G401 (cell line): ENCODE measurements at regions not wholly inside any gene's neighbourhood (a gene's known extent, or its start where the extent isn't known, plus 50 kb on each side); places are given as distances from the start of the nearest gene placed in this dataset.

ENCODE experiments used
- DNase-seq: peaks from one replicate; pipeline ENCODE4 v3.0.0-alpha.2; 2015; ENCODE audit warnings: low spot score
- in situ Hi-C: cut with HindIII; loops from 2 replicates; pipeline ENCODE4 v1.10.0; 2016; ENCODE audit warnings: low sequenced_read_pairs, mixed read lengths

DNA sequence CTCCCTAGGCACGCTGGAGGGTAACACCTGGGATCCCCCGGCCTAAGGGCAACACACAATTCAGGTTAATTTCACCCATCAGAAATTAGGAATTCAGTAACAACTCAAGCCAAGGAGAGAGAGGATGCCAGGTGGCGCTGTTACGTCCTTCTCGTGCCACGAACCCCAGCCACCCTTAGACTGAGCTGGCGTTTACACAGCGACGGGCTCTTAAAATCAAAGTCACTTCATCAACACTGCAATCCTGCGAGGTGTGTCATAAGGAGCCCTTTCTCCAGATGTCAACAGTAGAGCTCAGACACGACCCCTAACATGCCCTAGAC, 110.6 kb upstream of the TMEM132D start:
- DNase-seq: peak; percentile 10
- in situ Hi-C loops: no loop called here

GRCh38 chr12:130016194-130016593, 112.4 kb upstream of the TMEM132D start:
- in situ Hi-C loops: no loop called here
- DNase-seq: no peak

GRCh38 chr12:130016986-130017385, 113.2 kb upstream of the TMEM132D start:
- in situ Hi-C loops: no loop called here
- DNase-seq: no peak

GRCh38 chr12:130017591-130018449, 114.0 kb upstream of the TMEM132D start:
- in situ Hi-C loops: no loop called here
- peak; percentile 37 for DNase-seq

DNA sequence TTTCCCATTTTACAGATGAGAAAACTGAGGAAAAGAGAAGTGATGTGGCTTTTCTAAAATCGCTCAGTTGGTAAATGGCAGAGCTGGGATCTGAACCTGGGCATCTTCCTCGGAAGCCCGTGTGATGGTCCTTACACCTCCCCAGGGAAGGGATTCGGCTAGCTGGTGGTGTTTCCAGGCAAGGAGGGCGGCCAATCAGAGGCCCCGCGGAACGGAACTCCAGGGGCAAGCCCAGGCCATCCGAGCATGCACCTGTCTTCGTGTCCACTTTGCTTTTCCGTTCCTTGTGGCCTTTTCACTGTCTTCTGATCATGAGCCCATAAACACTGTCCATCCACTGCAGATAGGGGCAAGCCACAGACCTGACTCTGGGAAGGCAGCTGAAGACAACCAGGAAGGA, 114.8 kb upstream of the TMEM132D start:
- no peak for DNase-seq

DNA sequence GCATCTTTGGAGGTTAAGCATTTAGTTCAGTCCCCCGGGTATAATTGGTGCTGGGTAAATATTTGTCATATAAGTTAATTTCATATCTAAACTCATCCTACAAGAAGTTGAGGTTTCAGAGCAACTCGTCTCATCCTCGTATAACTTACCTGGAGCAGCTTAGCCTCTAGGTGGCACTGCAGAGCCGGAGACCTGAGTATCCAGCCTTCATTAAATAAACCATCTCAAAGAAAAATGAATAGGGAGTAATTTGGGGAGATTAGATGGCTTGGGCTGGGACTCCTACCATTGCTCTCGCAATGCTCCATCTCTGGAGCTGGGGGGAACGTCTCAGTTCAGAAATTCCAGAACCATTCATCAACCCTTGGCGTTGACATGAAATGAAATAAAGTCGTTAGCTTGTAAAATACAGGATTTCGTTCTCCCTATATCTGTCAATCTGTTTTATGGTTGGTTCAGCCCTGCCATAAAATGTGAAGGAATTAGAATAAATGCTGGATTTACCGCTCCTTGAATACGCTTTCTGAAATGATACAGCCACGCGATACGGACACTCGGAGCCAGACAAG, 122.9 kb upstream of the TMEM132D start:
- DNase-seq: peak; percentile 64
- in situ Hi-C loops: no loop called here

More for the DNA sequence above, 114.8 kb upstream of the TMEM132D start:
- in situ Hi-C loops: no loop called here

DNA sequence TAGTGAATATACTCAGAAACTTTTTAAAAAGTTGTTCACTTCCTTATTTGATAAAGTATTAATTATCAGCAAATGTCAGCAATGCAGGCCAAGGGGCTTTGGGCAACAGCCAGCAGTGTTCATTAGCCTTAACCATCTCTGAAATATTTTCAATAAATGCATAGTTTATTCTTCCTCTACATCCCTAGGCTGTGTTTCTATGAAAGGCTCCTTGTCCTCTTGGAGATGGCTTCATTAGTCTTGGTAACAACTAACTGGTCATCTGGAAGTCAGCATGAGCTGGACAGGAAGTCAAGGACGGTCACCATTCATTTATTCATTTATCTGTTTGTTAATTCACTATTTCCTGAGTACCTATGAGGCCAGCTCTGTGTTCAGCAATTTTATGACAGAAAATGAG, 124.0 kb upstream of the TMEM132D start:
- in situ Hi-C loops: no loop called here
- DNase-seq: no peak

DNA sequence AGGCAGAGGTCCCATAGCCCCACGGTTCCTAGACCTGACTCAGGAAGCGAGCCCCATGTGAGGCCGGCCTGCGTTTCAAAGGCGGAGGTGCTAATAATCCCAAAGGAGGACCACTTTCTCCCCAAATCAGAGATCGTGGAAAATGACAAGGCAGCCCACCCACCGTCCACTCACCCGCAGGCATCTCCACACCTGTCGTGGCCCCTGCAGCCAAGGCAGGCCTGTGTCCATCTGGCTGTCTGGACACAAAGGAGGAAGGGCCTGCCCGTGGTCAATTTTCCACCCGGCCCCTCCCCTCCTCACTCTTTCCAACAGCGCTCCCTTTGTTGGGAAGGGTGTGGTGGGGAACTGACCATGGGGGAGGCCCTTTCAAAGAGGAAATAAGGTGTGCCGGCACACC, 125.3 kb upstream of the TMEM132D start:
- in situ Hi-C loops: no loop called here
- no peak for DNase-seq

- in situ Hi-C loops: no loop called here
- no peak for DNase-seq
Observed at GRCh38 chr12:130031041-130031440, 127.2 kb upstream of the TMEM132D start.

DNA sequence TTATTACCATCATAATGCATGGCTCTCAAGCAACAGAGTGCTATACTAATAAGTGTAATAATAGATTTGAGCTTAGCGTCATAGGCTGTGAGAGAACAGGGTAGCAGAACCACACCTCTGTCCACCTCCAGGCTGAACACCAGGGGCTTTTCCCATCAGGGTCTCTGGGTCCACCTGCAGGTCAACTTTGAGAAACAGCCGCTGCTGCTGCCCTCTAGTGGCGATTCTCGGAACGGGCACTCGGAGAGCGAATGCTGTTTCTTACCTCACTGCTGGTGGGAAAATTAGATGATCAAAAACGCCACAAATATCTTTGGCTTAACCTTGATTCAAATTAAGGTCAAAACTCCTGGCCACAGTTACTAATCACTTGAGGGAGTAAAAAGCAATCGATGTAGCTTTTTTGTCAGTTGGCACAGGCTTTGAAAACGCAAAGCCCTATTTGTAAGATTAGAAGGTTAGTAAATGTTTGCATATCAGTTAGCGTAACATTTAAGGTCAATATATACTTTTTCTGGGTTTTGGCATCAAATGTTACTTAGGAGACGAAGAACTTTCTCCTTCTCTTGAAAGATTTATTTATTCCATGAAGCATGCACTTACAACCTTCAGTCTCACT, 127.9 kb upstream of the TMEM132D start:
- in situ Hi-C loops: no loop called here

GRCh38 chr12:130041983-130042812, 120.1 kb upstream of the FZD10 start:
- in situ Hi-C loops: no loop called here

More for the DNA sequence above, 127.9 kb upstream of the TMEM132D start:
- DNase-seq: peak; percentile 40

GRCh38 chr12:130043685-130044406, 118.4 kb upstream of the FZD10 start:
- in situ Hi-C loops: no loop called here
- DNase-seq: no peak

More at GRCh38 chr12:130041983-130042812, 120.1 kb upstream of the FZD10 start:
- peak; percentile 56 for DNase-seq

GRCh38 chr12:130044991-130045621, 117.2 kb upstream of the FZD10 start:
- peak; percentile 8 for DNase-seq
- in situ Hi-C loops: no loop called here

- in situ Hi-C loops: no loop called here
- DNase-seq: no peak
Observed at GRCh38 chr12:130049666-130050065, 112.6 kb upstream of the FZD10 start.

GRCh38 chr12:130051900-130052299, 110.4 kb upstream of the FZD10 start:
- DNase-seq: no peak
- in situ Hi-C loops: no loop called here

DNA sequence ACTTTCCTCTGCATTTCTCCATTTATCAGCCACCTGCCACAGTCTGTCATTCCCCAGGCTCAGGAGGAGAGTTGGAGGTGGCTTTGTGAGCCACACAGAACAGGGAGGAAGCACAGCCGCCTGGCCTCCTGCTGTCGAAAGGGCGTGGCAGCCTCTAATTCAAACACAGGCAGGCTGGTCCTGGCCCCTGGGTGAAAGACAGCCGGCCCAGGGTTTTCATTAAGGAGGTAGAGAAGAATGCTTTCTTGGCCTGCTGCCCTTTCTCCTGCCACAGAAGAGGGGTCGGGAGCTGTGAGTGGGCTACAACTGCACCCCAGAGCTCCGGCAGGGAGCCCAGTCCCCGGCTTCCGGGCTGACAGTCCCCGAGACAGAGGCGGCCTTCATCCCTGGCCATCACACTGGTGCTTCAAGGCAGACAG, 108.6 kb upstream of the FZD10 start:
- in situ Hi-C loops: no loop called here
- peak; percentile 19 for DNase-seq

DNA sequence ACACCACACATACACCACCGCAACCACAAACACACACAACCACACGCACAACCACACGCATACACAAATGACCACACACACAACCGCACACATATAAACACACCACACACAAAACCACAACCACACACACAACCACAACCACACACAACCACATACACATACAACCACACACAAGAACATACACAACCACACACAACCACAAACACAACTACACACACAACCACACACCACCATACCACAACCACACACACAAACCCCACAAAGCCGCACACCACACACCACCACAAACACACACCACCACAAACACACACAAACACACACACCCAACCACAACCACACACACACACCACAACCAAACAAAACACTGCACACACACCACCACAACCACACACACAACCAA, 107.5 kb upstream of the FZD10 start:
- DNase-seq: no peak
- in situ Hi-C loops: no loop called here

- DNase-seq: no peak
- in situ Hi-C loops: no loop called here
Observed at GRCh38 chr12:130058926-130059472, 103.3 kb upstream of the FZD10 start.
